Bronchial epithelial cell (primary cell): ENCODE measurements at regions not wholly inside any gene's neighbourhood (a gene's known extent, or its start where the extent isn't known, plus 50 kb on each side); places are given as distances from the start of the nearest gene placed in this dataset.

Source experiments
- DNase-seq: peaks from one replicate; pipeline ENCODE4 v3.0.0-alpha.2; 2010; ENCODE audit warnings: low read depth
- FAIRE-seq: peaks from 2 replicates; lab custom pipeline; 2011; peaks lifted over from hg19 to GRCh38; lab: Jason Lieb, UNC
- H3K27me3 ChIP-seq: 2 replicates; pipeline ENCODE4 v1.5.1; 2011; ENCODE audit warnings: low read length; ENCODE audit not compliant: control insufficient read depth, insufficient read depth
- H3K36me3 ChIP-seq: 2 replicates; pipeline ENCODE4 v1.5.1; 2011; ENCODE audit warnings: low read length; ENCODE audit not compliant: control insufficient read depth, insufficient read depth
- H3K4me3 ChIP-seq: 2 replicates; pipeline ENCODE4 v1.5.1; 2011; ENCODE audit warnings: mild to moderate bottlenecking, low read depth, low read length, control low read depth
- CTCF ChIP-seq: IDR thresholded peaks from 2 replicates; pipeline ENCODE4 v1.5.1; 2011; ENCODE audit warnings: mild to moderate bottlenecking, moderate library complexity, low read length, control low read depth, inconsistent platforms; ENCODE audit not compliant: insufficient read depth, severe bottlenecking

GRCh38 chr22:44405661-44406060 is 92.4 kb downstream of the RTL6 start:
- FAIRE-seq, result no peak

GRCh38 chr22:44404341-44405020 is 91.7 kb upstream of the SHISAL1 start:
- DNase-seq, result no peak
- Histone ChIP-seq H3K27me3 (peaks cover 2% of the 10 kb centered on the region), H3K36me3 (no peaks in the 10 kb centered on the region), H3K4me3 (no peak overlapping the region)
- no peak for TF ChIP-seq CTCF
- no peak for FAIRE-seq

More at GRCh38 chr22:44405661-44406060, 92.4 kb downstream of the RTL6 start:
- Histone ChIP-seq H3K36me3 (no peaks in the 10 kb centered on the region), H3K4me3 (no peak overlapping the region), H3K27me3 (peaks cover 2% of the 10 kb centered on the region)
- no peak for DNase-seq
- TF ChIP-seq CTCF, result no peak

DNA sequence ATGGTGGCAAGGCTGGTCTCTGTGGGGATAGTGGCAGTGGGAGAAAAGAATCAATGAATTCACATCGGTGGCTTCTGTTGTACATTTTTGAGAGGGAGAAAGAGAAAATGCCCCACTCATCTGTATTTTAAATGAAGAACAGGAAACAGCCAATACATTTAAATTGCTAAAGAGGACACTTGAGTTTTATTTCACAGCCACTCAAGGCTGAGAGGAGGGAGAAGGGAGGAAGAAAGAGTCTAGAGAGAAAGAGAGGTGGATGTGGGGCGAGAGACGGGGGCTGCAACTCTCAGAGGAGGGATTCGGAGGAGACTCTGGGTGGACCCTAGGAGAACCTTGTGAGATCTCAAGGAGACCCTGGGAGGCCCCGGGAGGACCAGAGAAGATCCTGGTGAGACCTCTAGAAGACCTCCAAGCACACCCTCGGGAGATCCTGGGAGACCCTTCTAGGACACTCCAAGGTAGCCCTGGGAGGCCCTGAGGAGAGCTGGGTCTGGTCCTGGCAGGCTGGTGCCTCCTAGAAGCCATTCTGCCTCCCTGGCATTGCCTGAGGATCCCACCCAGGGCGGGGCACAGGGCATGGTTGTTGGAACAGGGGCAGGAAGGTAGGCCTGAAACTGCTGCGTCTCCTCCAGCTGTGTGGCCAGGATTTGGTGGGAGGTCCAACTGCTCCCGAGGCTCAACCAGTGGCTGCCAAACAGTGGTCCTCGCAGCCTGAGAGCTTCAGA is 91.0 kb upstream of the SHISAL1 start:
- Histone ChIP-seq H3K36me3 (no peaks in the 10 kb centered on the region), H3K27me3 (peaks cover 2% of the 10 kb centered on the region), H3K4me3 (no peak overlapping the region)
- DNase-seq, result no peak
- no peak for TF ChIP-seq CTCF
- FAIRE-seq, result no peak

- DNase-seq (no peak), FAIRE-seq (peak; percentile 43)
- TF ChIP-seq CTCF, result no peak
- H3K36me3 ChIP-seq, result no peaks in the 10 kb centered on the region
- H3K27me3 ChIP-seq, result peaks cover 2% of the 10 kb centered on the region
- H3K4me3 ChIP-seq, result no peak overlapping the region
Measured at GRCh38 chr22:44403166-44403565, 90.4 kb upstream of the SHISAL1 start.

GRCh38 chr22:44402196-44403111 is 89.7 kb upstream of the SHISAL1 start:
- Histone ChIP-seq H3K4me3 (no peak overlapping the region), H3K36me3 (no peaks in the 10 kb centered on the region), H3K27me3 (peaks cover 2% of the 10 kb centered on the region)
- no peak for FAIRE-seq
- DNase-seq, result no peak
- no peak for TF ChIP-seq CTCF
